ENCODE measurements at regions not wholly inside any gene's neighbourhood (a gene's known extent, or its start where the extent isn't known, plus 50 kb on each side); places are given as distances from the start of the nearest gene placed in this dataset.

- DNase-seq (ENCODE audit: low read depth): no peak
These were observed 100.1 kb upstream of the MAP4K3 start for GRCh38 chr2:39537150-39537549.

DNA sequence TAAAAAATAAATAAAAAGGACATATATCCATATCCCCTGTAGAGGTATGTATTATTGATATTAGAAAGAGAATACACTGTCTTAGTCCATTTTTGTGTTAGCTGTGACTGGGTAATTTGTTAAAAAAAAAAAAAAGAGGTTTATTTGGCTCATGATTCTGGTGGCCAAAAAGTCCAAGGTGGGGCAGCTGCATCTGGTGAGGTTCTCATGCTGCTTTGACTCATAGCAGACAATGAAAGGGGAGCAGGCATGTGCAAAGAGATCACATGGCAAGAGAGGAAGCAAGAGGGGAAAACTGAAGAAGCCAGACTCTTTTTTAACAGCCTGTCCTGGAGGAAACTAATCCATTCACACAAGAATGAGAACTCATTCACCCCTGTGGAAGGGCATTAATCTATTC lies 101.6 kb upstream of the MAP4K3 start:
- no peak for DNase-seq (ENCODE audit: low read depth)

GRCh38 chr2:39540414-39540813 lies 103.3 kb upstream of the MAP4K3 start:
- no peak for DNase-seq (ENCODE audit: low read depth)

DNA sequence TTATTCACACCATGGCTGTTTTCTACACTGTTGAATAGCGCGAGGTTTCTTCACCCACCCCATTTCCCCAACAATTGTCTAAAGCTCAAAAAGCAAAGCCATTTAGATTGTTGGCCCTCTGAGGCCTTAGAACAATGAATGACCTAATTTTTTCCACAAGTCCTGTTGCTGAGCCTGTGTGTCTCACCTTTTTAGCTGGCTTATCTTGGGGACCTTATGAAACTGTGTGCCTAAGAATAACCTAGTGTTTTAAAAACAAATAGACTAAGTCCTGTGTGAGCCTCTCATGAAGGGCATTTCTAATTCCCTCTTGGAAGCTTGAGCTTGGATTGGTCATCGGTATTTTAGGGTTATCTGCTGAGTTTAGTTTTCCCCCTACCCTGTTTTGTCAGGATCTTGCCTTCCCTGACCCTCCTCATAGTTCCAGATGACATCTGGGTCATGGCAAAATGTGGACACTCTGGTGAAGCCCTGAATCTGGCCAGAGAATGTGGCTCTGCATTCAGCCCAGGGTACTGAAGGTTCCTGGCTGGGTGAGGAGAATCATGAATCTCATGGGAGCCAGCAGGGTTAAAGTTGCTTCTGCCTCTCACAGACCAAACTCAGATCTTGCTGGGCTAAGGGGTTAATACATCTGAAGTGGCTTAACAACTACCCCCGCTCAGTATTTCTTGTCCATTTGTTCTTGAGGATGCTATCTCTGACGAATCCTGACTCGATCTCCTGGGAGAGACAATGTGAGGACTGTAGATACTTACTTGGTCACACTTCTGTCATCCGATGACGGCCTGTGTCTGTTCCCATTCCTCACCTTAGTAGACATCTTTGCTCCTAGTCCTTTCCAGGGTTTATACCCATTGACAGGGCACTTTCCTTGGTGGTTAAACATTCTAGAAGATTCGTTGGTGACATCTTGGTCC lies 104.2 kb upstream of the MAP4K3 start:
- DNase-seq (ENCODE audit: low read depth): no peak

DNA sequence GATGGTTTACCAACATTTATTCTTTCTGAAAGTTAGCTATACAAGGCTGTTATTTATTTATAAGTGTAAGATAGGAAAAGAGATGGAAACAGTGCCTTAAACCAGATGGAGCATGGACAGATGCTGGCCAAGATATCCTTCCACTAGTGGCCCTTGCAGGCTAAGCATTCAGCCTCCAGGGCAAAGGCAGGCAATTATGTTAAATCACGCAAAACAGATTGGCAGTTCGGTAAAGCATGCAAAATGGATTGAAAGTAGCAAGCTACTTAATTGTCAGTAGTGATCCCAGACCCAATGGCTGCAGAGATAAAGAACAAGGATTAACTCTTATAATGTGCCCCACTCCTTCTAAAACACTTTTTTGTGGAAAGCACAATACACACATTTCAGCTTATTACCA lies 105.4 kb upstream of the MAP4K3 start:
- DNase-seq (ENCODE audit: low read depth): no peak

GRCh38 chr2:39545957-39546356 lies 108.9 kb upstream of the MAP4K3 start:
- DNase-seq (ENCODE audit: low read depth): no peak

DNA sequence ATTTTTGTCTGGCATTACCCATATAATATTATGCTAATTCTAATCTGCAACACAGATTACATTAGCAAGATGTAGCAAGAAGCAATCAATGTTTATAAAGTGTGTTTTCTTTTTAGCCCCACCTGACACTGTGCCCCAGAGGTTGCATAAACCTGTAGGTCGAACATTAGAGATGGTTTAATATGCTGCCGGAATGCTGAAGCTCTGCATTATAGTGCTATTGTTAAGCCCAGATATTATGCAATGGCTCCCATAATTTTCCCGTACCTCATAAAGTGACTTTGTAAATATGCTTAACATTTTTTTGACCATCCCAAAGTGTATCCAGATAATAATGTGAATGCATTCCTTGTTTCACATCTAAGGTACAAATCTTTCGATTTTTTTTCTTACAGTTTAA lies 109.3 kb upstream of the MAP4K3 start:
- DNase-seq (ENCODE audit: low read depth): no peak

DNA sequence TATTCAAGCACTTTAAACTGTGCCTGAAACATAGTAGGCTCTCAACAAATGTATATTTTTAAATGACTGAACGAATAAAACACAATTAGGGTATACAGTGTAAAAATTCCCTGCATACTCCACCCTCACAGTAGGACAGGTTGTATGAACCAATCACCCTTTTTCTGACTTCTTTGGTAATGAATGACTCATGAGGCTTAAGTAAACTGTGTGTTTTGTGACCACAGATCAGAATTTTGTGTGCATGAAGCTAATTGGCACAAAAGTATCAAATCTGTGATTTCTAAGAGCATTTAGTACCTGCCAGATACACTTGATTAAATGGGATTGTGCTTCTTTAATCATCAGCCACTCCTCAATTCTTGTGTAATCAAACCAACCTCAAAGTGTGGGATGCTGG lies 109.9 kb upstream of the MAP4K3 start:
- no peak for DNase-seq (ENCODE audit: low read depth)

- DNase-seq (ENCODE audit: low read depth): peak; percentile 89
These were observed 111.0 kb upstream of the MAP4K3 start for GRCh38 chr2:39547811-39548719.

GRCh38 chr2:39549000-39549399 lies 111.9 kb upstream of the MAP4K3 start:
- DNase-seq (ENCODE audit: low read depth): no peak

- DNase-seq (ENCODE audit: low read depth): no peak
These were observed 112.8 kb upstream of the MAP4K3 start for GRCh38 chr2:39549718-39550464.

DNA sequence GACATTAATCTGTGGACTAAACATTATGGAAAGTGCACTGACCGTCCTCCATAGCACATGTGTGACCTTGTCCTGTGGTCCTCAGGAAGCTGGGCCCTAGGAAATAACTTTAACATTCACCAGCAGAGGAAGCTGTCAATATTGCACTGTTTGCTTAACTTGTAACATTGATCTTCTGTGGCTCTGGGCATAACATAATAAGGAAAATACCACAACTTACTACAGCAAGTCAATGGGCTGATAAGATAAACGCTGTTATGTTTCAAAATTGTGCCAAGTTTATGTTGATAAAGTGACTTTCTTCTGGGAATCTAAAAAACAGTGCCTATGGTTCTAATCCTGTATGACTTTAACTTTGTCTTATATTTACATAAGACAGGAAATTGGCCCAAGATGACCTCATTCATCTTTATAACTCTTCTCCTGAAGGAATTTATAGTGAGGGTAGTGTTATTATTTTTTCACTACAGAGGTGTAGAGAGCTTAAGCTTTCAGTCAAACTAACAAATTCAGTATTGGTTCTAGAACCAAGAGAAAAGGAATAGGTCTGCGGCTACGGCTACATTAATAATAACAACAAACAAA lies 113.7 kb upstream of the MAP4K3 start:
- DNase-seq (ENCODE audit: low read depth): no peak

DNA sequence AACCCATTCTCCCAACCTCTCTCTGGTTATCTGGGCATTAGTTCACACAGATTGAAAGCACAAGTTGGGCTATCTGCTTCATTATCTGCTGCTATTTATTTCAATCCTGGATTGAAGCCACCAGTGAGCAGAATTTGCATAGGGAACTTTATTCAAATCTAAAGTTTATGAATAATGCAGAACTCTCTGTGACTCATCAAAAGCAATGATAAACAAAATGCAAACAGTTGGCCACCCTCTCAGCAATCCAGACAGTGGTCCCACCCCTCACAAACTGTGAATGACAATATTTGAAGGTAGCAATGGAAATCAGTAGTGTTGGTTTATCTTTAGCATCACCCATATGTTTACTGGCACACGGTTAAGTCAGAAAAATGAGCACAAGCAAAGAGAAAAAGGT lies 106.8 kb upstream of the TMEM178A start:
- no peak for DNase-seq (ENCODE audit: low read depth)

DNA sequence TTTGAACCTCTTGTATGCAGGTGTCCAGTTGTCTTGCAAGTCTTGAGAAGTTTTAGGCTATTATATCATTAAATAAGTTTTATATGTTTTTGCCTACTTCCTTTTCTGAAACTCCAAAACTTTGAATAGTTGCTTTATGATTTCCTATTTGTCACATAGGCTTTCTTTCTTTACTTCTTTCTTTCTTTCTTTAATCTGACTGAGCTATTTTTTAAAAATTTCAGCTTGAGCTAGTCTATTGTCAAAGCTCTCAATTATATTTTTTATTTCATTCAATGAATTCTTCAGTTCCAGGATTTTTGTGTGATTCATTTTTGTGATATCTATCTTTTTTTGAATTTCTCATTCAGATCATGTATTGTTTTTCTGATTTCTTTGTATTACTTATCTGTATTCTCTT lies 102.1 kb upstream of the TMEM178A start:
- no peak for DNase-seq (ENCODE audit: low read depth)

- no peak for DNase-seq (ENCODE audit: low read depth)
These were observed 98.2 kb upstream of the TMEM178A start for GRCh38 chr2:39567507-39567906.

GRCh38 chr2:39568116-39568515 lies 97.6 kb upstream of the TMEM178A start:
- DNase-seq (ENCODE audit: low read depth): no peak

GRCh38 chr2:39568561-39569006 lies 97.1 kb upstream of the TMEM178A start:
- peak; percentile 58 for DNase-seq (ENCODE audit: low read depth)

DNA sequence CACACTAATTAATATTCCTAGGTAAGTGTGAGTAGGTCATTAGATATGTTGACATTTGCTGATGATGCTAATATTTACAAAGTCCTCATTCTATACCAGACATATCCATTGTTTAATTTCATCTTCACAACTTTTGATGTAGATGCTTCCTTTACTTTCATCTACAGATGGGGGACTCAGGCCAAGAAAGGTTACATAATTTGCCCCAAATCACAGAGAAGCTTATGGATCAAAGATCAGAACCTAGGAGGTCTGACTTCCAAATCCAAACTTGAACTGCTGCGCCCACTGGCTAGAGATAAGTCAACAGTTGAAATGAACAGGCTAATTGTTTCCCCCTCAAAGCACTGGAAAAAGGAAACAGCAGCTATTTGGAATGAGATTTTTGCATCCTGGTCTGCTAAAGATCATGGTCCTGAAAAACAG lies 95.6 kb upstream of the TMEM178A start:
- DNase-seq (ENCODE audit: low read depth): no peak

DNA sequence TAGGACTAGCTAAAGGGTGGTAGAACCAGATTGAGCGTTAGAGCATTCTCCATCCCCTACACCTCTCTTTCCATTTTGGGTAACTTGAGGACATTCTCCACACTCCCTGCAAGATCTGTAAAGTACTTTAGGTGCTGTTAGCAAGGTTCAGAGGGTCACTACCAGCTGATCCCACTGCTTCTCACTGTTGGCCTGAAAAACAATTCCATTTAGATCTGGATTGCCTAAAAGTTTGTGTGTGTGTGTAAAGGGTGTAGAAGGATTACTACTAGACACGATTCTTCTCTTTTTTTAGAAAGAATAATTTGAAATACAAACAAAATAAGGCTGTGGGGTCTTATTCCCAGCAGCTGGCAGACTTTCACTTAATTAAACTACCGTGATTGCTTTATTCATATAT lies 95.1 kb upstream of the TMEM178A start:
- no peak for DNase-seq (ENCODE audit: low read depth)

- no peak for DNase-seq (ENCODE audit: low read depth)
These were observed 94.5 kb upstream of the TMEM178A start for GRCh38 chr2:39571111-39571731.

DNA sequence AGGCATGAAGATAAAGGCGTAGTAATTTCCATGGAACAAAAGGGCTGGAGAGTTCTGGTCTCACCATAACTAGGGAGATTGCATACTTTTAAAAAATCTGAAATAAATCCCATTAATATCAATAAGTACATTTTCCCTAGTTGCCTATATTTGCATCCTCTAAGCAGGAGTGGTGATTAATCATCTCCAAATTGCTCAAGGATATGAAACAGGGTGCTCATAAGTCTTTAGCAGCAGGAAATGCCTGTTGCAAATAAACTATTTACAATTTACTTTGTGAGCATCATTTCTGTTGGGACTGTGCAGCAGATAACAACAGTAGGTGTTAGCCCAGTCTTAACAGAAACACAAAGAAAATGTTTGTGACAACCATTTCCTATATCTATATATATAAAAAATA lies 92.4 kb upstream of the TMEM178A start:
- DNase-seq (ENCODE audit: low read depth): no peak

All from HS-5 (cell line).